HEK293 (cell line): ENCODE measurements at regions not wholly inside any gene's neighbourhood (a gene's known extent, or its start where the extent isn't known, plus 50 kb on each side); places are given as distances from the start of the nearest gene placed in this dataset.

Experiments used
- CTCF ChIA-PET: fragments of 350-600 bp; formaldehyde crosslinking; extraction: SDS; loops from one replicate; lab custom pipeline; 2021; ENCODE audit warnings: antibody characterized with exemption; lab: Yijun Ruan, JAX
- POLR2A ChIA-PET: fragments of 300-600 bp; formaldehyde crosslinking; extraction: SDS; loops from one replicate; lab custom pipeline; 2020; ENCODE audit warnings: antibody characterized with exemption, inconsistent platforms; lab: Yijun Ruan, JAX
- H3K27ac ChIP-seq: fragments of 200-500 bp; sonication (Bioruptor generic); 2 replicates; pipeline ENCODE4 v1.5.1; 2014; ENCODE audit warnings: low read depth, low read length, control low read depth, inconsistent platforms; ENCODE audit errors: extremely low read depth
- H3K36me3 ChIP-seq, 2 experiments: fragments of 200-500 bp in 1 of 2; sonication (Bioruptor generic) in 1 of 2; 1 replicate in 1 of 2; 2 replicates in 1 of 2; pipeline ENCODE4 v1.5.1; 2014 to 2017; ENCODE audit warnings: inconsistent platforms in 2 of 2, low read length in 2 of 2; ENCODE audit not compliant: control insufficient read depth in 2 of 2, insufficient read depth in 1 of 2
- H3K4me1 ChIP-seq: fragments of 200-500 bp; sonication (Bioruptor generic); 2 replicates; pipeline ENCODE4 v1.5.1; 2014; ENCODE audit warnings: mild to moderate bottlenecking, low read length, inconsistent platforms; ENCODE audit not compliant: control insufficient read depth, insufficient read depth
- H3K4me3 ChIP-seq: 2 replicates; pipeline ENCODE4 v1.5.1; 2011; ENCODE audit warnings: low read depth, mild to moderate bottlenecking, control low read depth, low read length, moderate library complexity
- H3K9me3 ChIP-seq: fragments of 200-500 bp; sonication (Bioruptor generic); 2 replicates; pipeline ENCODE4 v1.5.1; 2014; ENCODE audit warnings: low read depth, low read length, inconsistent platforms; ENCODE audit not compliant: control insufficient read depth, insufficient read depth
- ELK4 ChIP-seq: IDR thresholded peaks from 2 replicates; pipeline ENCODE4 v1.6.1; 2011; ENCODE audit warnings: mild to moderate bottlenecking, low read depth, low read length, borderline replicate concordance
- GLI4 ChIP-seq: fragments of 450-650 bp; formaldehyde crosslinking; IDR thresholded peaks from 2 replicates; pipeline ENCODE4 v1.5.1; 2016; ENCODE audit warnings: missing biosample characterization, missing genetic modification characterization
- KLF1 ChIP-seq: fragments of 450-650 bp; formaldehyde crosslinking; IDR thresholded peaks from 2 replicates; pipeline ENCODE4 v1.5.1; 2016; ENCODE audit warnings: missing biosample characterization, missing genetic modification characterization
- PRDM1 ChIP-seq: fragments of 450-650 bp; formaldehyde crosslinking; IDR thresholded peaks from 2 replicates; pipeline ENCODE4; 2016; ENCODE audit warnings: missing biosample characterization, missing genetic modification characterization
- REST ChIP-seq: fragments of 450-650 bp; formaldehyde crosslinking; IDR thresholded peaks from 2 replicates; pipeline ENCODE4 v1.5.1; 2016; ENCODE audit warnings: missing biosample characterization, missing genetic modification characterization
- SP7 ChIP-seq: fragments of 450-650 bp; formaldehyde crosslinking; IDR thresholded peaks from 2 replicates; pipeline ENCODE4 v1.5.1; 2016; ENCODE audit warnings: missing biosample characterization, missing genetic modification characterization
- WT1 ChIP-seq: fragments of 450-650 bp; formaldehyde crosslinking; IDR thresholded peaks from 2 replicates; pipeline ENCODE4 v1.5.1; 2016; ENCODE audit warnings: missing biosample characterization, missing genetic modification characterization
- ZBTB21 ChIP-seq: fragments of 450-650 bp; formaldehyde crosslinking; IDR thresholded peaks from 2 replicates; pipeline ENCODE4 v1.5.1; 2017; ENCODE audit warnings: missing biosample characterization, missing genetic modification characterization
- ZBTB48 ChIP-seq: fragments of 450-650 bp; formaldehyde crosslinking; IDR thresholded peaks from 2 replicates; pipeline ENCODE4 v1.5.1; 2016; ENCODE audit warnings: missing biosample characterization, missing genetic modification characterization
- ZIC2 ChIP-seq: fragments of 450-650 bp; formaldehyde crosslinking; IDR thresholded peaks from 2 replicates; pipeline ENCODE4 v1.5.1; 2016; ENCODE audit warnings: missing biosample characterization, missing genetic modification characterization
- ZNF133 ChIP-seq: fragments of 450-650 bp; formaldehyde crosslinking; IDR thresholded peaks from 2 replicates; pipeline ENCODE4 v1.5.1; 2016; ENCODE audit warnings: missing biosample characterization, missing genetic modification characterization
- ZNF184 ChIP-seq: fragments of 450-650 bp; IDR thresholded peaks from 2 replicates; pipeline ENCODE4 v1.5.1; 2018; ENCODE audit warnings: missing biosample characterization, mild to moderate bottlenecking, missing genetic modification characterization
- ZNF223 ChIP-seq: fragments of 450-650 bp; formaldehyde crosslinking; IDR thresholded peaks from 2 replicates; pipeline ENCODE4 v1.5.1; 2016; ENCODE audit warnings: missing biosample characterization, missing genetic modification characterization
- ZNF416 ChIP-seq: fragments of 450-650 bp; formaldehyde crosslinking; IDR thresholded peaks from 2 replicates; pipeline ENCODE4 v1.5.1; 2016; ENCODE audit warnings: missing biosample characterization, missing genetic modification characterization
- ZNF449 ChIP-seq: fragments of 450-650 bp; formaldehyde crosslinking; IDR thresholded peaks from 2 replicates; pipeline ENCODE4 v1.5.1; 2017; ENCODE audit warnings: missing biosample characterization, mild to moderate bottlenecking, missing genetic modification characterization, moderate library complexity
- ZNF544 ChIP-seq: fragments of 450-650 bp; formaldehyde crosslinking; IDR thresholded peaks from 2 replicates; pipeline ENCODE4 v1.5.0; 2017; ENCODE audit warnings: missing biosample characterization, missing genetic modification characterization
- ZNF600 ChIP-seq: fragments of 450-650 bp; formaldehyde crosslinking; IDR thresholded peaks from 2 replicates; pipeline ENCODE4 v1.5.1; 2016; ENCODE audit warnings: missing biosample characterization, missing genetic modification characterization
- ZNF623 ChIP-seq: fragments of 450-650 bp; formaldehyde crosslinking; IDR thresholded peaks from 2 replicates; pipeline ENCODE4 v1.5.1; 2016; ENCODE audit warnings: missing biosample characterization, missing genetic modification characterization
- ZNF624 ChIP-seq: fragments of 450-650 bp; formaldehyde crosslinking; IDR thresholded peaks from 2 replicates; pipeline ENCODE4 v1.5.1; 2017; ENCODE audit warnings: missing biosample characterization, missing genetic modification characterization
- ZNF626 ChIP-seq: fragments of 450-650 bp; sonication (Bioruptor Pico); formaldehyde crosslinking; IDR thresholded peaks from 2 replicates; pipeline ENCODE4 v1.5.1; 2018; ENCODE audit warnings: missing biosample characterization, missing genetic modification characterization, inconsistent platforms
- ZSCAN5A ChIP-seq: fragments of 450-650 bp; formaldehyde crosslinking; IDR thresholded peaks from 2 replicates; pipeline ENCODE4 v1.5.1; 2016; ENCODE audit warnings: missing biosample characterization, missing genetic modification characterization
- TF ChIP-seq, protein P1 (sequence below): fragments of 450-650 bp; formaldehyde crosslinking; IDR thresholded peaks from 2 replicates; pipeline ENCODE4 v1.5.1; 2016; ENCODE audit warnings: missing biosample characterization, missing genetic modification characterization

DNA sequence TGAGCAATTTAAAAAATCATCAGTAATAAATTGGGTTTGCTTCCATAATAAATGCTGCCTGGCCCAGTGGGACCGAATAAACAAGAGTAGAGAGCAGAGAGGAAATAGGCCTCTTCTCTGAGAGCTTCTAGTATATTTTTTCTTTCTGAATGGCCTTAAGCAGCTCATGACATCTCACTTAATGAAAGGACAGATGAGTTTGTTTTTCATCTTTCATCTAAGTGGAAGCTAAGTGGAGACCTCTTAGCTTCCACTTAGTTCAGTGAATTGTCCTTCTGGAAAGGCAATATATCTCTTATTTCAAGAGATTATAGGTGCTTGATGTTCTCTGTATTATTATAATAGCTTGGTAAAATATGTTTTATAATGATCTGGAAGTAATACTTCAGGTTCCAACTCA is 245.9 kb upstream of the ANO3 start:
- no peaks in the 10 kb centered on the region for H3K36me3 ChIP-seq
- ChIA-PET POLR2A (no interaction called here), CTCF (no interaction called here)
- TF ChIP-seq KLF1 (tag by site-specific recombination) (no peak), WT1 (tag by site-specific recombination) (no peak), SP7 (tag by site-specific recombination) (no peak), ELK4 (no peak), ZNF600 (tag by site-specific recombination) (no peak), ZNF623 (tag by site-specific recombination) (no peak), ZBTB48 (tag by site-specific recombination) (no peak), ZBTB21 (no peak), ZNF624 (no peak), ZIC2 (tag by site-specific recombination) (no peak), ZNF544 (tag by site-specific recombination) (no peak), GLI4 (tag by site-specific recombination) (no peak), ZNF184 (tag by site-specific recombination) (no peak), ZNF416 (tag by site-specific recombination) (no peak), PRDM1 (tag by site-specific recombination) (no peak)
- no peak overlapping the region for H3K4me3 ChIP-seq
- H3K9me3 ChIP-seq, result no peaks in the 10 kb centered on the region
- no peak overlapping the region for H3K27ac ChIP-seq
- H3K4me1 ChIP-seq, result no peaks in the 10 kb centered on the region

DNA sequence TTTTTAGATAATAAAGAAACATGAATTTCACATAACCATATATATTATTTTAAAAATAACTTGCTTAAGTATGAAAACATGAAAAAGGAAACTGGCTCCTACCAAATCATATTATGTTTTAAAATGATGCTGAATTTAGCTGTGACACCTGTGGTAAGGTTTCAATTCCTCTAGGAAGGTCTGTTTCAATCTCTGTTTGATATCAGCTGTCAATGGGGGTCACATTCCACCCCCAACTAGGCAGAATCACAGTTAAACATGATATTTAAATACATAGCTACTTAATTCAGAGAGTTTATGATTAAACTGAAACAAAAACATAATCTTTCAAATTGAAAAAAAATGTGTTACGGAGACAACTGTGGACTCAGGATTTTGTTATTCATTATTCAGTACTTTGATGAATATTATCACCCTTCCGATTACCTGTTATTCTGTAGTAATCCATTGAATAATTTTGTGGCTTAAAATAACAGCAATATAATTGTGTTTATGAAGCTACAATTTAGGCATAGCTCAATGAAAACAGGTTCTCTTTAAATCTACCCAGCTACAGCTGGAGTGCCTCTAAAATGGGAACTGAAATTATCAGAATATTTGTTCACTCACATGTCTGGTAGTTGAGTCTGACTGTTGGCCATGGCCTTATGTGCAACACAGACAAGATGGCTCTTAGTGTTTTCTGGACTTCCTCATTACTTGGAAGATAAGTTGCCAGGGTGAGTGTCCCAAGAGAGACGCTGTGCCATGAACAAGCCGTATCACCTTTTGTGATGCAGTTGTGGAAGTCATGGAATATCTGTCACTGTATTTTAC is 244.6 kb upstream of the ANO3 start:
- Histone ChIP-seq H3K4me1 (no peaks in the 10 kb centered on the region), H3K27ac (no peak overlapping the region)

More for the DNA sequence above, 244.6 kb upstream of the ANO3 start:
- ChIA-PET POLR2A (no interaction called here), CTCF (interaction anchor here (0.6 to 0.7 kb wide), 2 partner anchors 9 to 233 kb away, joined by 3 to 4 read pairs; no protein-coding TSS in a partner anchor)
- H3K4me3 ChIP-seq, result no peak overlapping the region
- no peaks in the 10 kb centered on the region for H3K9me3 ChIP-seq
- TF ChIP-seq ZNF626 (tag by site-specific recombination) (no peak), REST (no peak), ZNF449 (tag by site-specific recombination) (no peak), ZSCAN5A (tag by site-specific recombination) (no peak), ZNF133 (tag by site-specific recombination) (no peak), ZNF223 (tag by site-specific recombination) (no peak), ZBTB48 (tag by site-specific recombination) (no peak)
- TF ChIP-seq, protein P1, sequence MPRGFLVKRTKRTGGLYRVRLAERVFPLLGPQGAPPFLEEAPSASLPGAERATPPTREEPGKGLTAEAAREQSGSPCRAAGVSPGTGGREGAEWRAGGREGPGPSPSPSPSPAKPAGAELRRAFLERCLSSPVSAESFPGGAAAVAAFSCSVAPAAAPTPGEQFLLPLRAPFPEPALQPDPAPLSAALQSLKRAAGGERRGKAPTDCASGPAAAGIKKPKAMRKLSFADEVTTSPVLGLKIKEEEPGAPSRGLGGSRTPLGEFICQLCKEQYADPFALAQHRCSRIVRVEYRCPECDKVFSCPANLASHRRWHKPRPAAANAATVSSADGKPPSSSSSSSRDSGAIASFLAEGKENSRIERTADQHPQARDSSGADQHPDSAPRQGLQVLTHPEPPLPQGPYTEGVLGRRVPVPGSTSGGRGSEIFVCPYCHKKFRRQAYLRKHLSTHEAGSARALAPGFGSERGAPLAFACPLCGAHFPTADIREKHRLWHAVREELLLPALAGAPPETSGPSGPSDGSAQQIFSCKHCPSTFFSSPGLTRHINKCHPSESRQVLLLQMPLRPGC, result no peak
- H3K36me3 ChIP-seq, result no peaks in the 10 kb centered on the region
